Anterior cingulate cortex (tissue), 58 donors: ENCODE measurements at regions not wholly inside any gene's neighbourhood (a gene's known extent, or its start where the extent isn't known, plus 50 kb on each side); places are given as distances from the start of the nearest gene placed in this dataset.

ENCODE experiments used
- DNase-seq, 58 donors: peaks; one replicate each; lab custom pipeline; 2025; lab: John Stamatoyannopoulos, UW

- no peak for DNase-seq
Observed at GRCh38 chr14:98591161-98591560, 680.8 kb downstream of the BCL11B start.

- no peak for DNase-seq
Observed at GRCh38 chr14:98592611-98593170, 679.3 kb downstream of the BCL11B start.

DNA sequence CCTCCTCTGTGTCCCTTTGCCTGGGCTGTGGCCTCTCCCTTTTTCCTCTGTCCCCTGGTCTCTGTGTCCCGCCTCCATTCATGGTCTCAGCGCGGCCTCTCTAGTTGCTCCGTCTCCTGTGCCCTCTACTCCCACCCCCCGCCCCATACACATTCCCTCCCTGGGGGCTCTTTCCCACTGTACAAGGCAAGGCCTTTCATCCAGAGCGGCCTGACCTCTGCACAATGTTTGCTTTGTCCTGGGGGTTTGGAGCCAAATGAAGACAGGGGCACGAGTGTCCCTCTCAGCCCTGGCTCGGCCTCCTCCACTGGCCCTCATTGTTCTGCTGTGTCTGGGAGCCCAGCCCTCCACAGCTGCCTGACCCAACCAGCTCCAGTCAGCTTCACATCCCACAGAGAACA, 678.6 kb downstream of the BCL11B start:
- peak in 55 of 58 donors; percentile 14 to 97 (median 79) for DNase-seq

DNA sequence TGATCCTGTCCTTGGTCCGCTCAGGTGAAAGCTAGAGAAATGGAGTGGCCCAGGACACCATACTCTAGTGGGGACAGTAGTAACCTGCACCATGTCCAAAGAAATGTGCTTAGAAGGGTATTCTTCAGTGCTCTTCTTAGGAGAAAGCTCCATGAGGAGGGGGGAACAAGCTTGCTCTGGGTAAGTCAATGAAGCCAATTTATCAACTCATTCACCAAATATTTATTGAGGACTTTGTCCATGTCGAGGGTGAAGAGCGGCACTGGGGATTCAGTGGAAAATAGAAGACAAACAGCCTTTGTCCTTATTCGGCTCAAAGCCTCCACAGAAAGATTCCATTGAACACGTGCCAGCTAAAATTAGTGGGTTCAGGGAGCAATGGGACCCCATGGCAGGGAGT, 677.8 kb downstream of the BCL11B start:
- DNase-seq: peak in 3 of 58 donors; percentile 6 to 24 (median 9)

- no peak for DNase-seq
Observed at GRCh38 chr14:98598576-98598975, 673.4 kb downstream of the BCL11B start.

- no peak for DNase-seq
Observed at GRCh38 chr14:98599082-98599481, 672.9 kb downstream of the BCL11B start.

GRCh38 chr14:98602983-98603382, 669.0 kb downstream of the BCL11B start:
- DNase-seq: no peak

GRCh38 chr14:98605043-98605442, 667.0 kb downstream of the BCL11B start:
- no peak for DNase-seq

DNA sequence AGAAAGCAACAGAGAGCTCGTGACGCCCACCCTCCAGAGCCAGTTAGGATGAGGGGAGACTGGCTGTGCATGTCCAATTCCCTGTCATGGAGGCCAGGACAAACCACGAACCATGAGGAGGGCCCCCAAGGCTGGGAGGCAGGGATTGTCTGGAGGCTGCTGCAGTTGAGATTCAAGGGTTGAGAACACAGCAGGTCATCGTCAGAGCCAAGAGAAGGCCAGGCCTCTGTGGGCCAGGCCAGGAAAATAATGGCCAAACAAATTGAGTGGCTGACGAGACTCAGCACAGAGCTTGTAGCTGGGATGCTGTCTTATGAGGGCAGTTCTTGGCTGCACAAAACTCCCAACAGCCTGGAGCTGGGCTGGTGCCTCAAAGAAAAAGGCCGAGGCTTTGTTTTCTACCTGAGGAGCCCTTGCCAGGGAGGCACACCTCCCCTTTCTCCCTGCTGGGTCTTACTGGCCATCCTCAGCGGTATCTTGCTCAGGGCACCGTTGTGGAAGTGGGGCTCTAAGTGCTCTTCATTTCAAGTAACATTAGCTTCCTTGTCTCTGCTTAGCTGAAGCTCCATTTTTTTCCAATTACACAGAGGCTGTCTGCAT, 665.9 kb downstream of the BCL11B start:
- DNase-seq: no peak

GRCh38 chr14:98606816-98607215, 665.2 kb downstream of the BCL11B start:
- DNase-seq: no peak

GRCh38 chr14:98607341-98607910, 664.6 kb downstream of the BCL11B start:
- no peak for DNase-seq

DNA sequence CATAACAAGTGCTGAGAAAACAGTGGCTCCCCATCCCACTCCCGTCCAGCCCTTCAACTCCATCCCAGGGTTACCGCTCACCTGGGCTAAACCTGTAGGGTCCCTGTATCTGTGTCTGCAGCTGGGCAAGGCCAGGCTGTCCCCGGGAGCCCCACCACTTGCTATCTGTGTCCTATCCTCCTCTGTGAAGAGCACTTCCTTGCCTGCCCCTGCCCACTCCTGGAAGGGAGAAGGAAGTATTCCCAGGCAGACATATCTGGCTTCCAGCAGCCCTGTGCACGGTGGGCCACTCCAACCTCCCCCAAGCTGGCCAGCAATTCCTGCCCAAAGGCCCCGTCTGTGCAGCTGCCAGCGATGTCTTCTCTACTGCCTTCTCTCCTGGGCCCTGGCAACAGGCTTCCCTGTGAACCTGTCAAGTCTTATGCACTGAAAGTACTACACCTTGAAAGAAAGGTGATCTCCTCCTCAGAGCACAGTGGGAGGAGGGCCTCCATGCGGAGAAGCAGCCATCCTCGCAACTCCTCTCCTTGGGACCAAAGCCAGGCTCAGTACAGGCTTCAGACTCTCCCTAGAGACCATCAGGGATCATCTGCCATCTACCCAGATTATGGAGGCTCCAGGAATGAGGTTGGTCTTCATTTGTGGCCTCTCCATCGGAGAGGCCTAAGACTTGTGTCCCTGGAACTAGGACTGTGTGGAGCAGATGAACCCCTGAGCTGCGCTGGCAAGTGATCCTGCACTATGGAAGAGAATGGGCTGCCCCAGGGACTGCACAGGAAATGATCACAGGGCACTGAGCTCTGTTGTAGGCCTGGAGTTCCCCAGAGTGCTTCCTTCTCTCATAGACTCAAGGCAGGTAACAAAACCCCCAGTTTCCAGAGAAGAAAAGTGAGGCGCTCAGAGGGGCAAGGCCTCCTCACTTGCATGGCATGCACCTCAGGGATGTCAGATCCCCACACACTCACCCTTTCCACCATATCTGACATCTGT, 663.6 kb downstream of the BCL11B start:
- DNase-seq: no peak

GRCh38 chr14:98612434-98613200, 659.4 kb downstream of the BCL11B start:
- no peak for DNase-seq

DNA sequence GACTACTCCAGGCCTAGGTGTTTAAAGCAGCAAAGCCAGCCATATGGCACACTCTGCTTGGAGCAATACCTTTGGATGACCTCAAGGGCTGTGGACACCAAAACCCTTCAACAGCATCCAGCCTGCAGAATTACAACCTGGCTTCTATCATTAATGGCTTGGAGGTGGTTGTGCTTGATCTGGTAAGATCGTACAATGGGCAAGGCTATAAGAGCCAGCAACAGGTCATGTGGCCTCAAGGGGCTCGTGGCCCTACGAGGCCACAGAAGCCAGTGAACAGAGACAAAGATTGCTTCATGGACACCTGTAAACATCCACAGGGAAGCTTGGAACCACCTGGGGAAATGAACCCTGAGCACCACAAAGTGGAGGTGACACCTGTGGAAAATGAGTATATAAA, 657.3 kb downstream of the BCL11B start:
- DNase-seq: no peak

GRCh38 chr14:98622208-98623051, 649.6 kb downstream of the BCL11B start:
- no peak for DNase-seq

DNA sequence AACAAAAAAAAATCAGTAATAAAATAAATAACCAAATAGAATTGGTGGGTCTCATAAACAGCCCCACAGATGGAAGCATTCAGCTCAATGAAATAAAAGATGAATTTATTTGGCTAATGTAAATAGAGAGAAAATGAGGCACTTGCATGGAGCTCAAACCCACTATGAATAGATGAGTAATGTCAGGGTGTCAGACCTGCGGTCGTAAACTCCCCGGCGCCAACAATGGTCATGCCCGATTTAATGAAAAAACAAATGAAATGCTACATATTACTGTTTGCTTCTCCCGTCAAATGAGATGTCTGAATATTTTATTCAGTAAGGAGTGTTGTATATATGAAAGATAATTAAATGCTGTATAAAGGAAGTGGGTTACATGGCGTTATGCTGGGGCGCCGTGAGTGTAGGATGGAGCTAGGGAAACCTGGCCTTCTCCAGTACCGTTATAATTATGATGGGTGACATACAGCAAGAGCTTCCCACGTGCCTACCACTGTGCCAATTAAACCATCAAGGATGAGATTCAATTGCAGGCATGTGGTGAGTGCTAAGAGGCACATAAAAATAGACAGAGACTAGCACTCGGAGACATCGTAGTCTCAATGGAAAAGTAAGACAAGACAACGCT, 648.1 kb downstream of the BCL11B start:
- DNase-seq: no peak

DNA sequence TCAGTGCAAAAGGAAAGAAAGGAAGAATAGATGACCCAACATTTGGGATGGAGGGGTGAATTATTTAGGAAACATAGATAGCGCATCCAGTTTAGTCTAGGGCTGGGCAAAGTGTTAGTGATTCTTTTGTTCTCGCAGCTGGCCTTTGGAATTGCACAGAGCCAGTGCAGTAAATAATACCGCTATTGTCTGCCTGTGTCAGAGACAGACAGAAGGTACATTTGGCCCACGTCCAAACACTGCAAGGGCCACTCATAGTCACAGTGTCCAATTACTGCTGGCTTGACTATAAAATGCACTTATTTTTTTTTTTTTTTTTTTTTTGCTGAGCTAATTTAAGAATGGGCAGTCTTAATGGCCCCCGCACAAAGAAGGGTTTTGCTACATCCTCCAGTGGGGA, 638.6 kb downstream of the BCL11B start:
- DNase-seq: peak in 49 of 58 donors; percentile 2 to 88 (median 51)

GRCh38 chr14:98634043-98634820, 637.8 kb downstream of the BCL11B start:
- no peak for DNase-seq
